Fibroblast of the conjunctiva (primary cell): ENCODE measurements at regions not wholly inside any gene's neighbourhood (a gene's known extent, or its start where the extent isn't known, plus 50 kb on each side); places are given as distances from the start of the nearest gene placed in this dataset.
A peak's percentile ranks its signal among the peaks of the same experiment; 100 is the strongest.
"Not testable (repeated sequence)": the region's sequence is repeated elsewhere in the genome, so short reads cannot be mapped to it uniquely, and the experiment has no call there.

Source experiments
- DNase-seq: peaks from one replicate; pipeline ENCODE4 v3.0.0-alpha.2; 2010; ENCODE audit warnings: low read depth

- no peak for DNase-seq
Observed at GRCh38 chr3:197406266-197406665, 107.9 kb upstream of the DLG1 start.

- DNase-seq = no peak
Observed at GRCh38 chr3:197404754-197405153, 106.3 kb upstream of the DLG1 start.

DNA sequence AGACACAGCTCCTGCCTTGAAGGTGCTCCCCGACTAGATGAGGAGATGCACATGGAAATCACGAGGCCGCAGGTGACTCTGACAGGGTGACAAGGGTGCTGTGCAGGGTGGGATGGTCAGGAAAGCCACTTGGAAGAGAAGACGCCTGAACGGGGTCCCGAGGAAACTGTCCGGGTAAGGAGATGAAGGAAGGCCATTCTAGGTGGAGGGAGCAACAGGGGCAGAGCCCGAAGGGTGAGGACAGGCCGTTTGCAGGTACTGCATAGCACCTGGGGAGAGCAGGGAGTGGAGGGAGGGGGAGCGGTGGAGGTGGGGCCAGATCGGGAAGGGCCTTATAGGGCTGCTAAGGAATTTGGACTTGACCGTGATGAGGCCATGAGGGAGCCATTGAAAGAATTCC lies 105.6 kb upstream of the DLG1 start:
- no peak for DNase-seq

GRCh38 chr3:197402401-197402800 lies 104.0 kb upstream of the DLG1 start:
- not testable (repeated sequence) for DNase-seq

DNA sequence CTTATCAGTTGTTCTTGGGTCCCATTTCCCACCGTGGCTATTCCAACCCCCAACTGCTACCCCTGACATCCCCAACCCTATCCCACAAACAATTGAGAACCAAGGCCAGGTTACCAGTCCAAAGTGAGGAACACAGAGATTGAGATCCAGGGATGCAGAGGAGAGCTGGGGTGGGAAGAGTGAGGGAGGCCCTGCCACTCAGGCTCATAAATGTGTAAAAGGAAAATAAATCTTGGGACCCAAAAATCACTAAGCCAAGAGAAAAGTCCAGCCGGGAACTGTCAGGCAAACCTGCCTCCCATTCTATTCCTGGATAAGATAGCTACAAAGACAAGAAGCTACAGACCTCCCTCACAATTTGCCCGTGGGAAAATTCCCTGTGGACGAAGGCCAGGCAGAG lies 101.1 kb upstream of the DLG1 start:
- no peak for DNase-seq

- no peak for DNase-seq
Observed at GRCh38 chr3:197398286-197398878, 100.0 kb upstream of the DLG1 start.

DNA sequence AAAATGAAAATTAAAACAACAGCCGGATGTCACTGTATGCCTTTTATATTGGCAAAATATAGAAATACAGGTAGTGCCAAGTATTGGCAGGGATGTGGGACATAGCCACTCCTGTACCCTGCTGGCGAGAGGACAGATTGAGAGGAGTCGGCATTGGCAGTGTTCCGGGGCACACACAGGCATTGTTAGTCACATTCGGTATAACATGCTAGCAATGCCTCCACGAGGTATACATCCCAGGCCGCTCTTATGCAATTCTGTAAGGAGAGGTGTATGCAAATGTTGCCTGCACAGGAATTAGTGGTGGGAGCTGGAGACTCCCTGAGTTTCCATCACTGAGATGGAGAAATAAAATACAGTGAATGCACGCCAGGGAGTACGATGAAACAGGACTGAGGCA lies 99.4 kb upstream of the DLG1 start:
- no peak for DNase-seq

- peak; percentile 61 for DNase-seq
Observed at GRCh38 chr3:197394464-197395321, 96.3 kb upstream of the DLG1 start.

- not testable (repeated sequence) for DNase-seq
Observed at GRCh38 chr3:197394126-197394463, 95.7 kb upstream of the DLG1 start.

GRCh38 chr3:197393711-197394110 lies 95.3 kb upstream of the DLG1 start:
- DNase-seq = no peak

GRCh38 chr3:197392961-197393360 lies 94.5 kb upstream of the DLG1 start:
- no peak for DNase-seq

GRCh38 chr3:197381371-197381770 lies 83.0 kb upstream of the DLG1 start:
- no peak for DNase-seq

DNA sequence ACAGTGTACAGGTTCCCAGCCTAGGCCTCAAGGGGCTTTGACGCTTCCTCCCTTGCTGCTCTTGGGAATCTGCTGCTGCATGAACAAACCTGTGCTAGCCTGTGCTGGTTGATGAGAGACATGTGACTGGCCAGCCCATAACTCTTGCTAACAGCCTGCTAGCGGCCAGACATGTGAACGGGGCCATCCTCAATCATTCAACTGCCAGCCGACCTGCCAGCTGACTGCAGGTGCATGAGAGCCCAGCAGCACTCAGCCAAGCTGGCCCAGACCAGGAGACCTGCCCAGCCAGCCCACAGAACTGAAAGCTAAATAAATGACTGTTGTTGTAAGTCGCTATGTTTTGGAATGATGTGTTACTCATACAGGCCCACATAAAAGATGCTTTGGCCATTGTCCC lies 82.4 kb upstream of the DLG1 start:
- no peak for DNase-seq

DNA sequence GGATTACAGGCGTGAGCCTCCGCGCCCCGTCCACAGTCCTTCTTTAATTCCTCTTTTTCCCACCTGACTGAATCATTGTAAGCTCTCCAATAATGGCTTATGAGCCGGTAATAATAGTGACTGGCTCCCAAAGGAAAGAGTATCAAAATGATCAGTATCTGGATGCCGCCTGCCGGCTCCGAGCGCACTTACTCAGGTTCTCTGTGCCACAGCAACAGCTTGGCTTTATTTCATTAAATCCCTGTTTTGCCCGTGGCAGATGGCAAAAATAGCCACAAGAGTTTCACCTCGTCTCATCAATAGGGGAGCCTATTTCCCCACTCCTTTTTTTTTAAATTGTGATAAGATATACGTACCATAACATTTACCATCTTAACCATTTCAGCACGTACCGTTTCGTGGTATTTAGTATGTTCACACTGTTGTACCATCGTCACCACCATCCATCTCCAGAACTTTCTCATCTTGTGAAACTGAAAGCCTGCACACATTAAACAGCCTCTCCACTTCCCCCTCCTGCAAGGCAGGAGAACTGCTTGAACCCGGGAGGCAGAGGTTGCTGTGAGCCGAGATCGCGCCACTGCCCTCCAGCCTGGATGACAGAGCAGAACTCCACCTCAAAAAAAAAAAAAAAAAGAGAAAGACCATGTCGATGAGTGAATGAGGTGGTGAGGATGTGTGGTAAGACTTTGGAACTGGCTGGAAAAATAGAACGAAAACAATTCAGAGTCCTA lies 80.7 kb upstream of the DLG1 start:
- DNase-seq = no peak

DNA sequence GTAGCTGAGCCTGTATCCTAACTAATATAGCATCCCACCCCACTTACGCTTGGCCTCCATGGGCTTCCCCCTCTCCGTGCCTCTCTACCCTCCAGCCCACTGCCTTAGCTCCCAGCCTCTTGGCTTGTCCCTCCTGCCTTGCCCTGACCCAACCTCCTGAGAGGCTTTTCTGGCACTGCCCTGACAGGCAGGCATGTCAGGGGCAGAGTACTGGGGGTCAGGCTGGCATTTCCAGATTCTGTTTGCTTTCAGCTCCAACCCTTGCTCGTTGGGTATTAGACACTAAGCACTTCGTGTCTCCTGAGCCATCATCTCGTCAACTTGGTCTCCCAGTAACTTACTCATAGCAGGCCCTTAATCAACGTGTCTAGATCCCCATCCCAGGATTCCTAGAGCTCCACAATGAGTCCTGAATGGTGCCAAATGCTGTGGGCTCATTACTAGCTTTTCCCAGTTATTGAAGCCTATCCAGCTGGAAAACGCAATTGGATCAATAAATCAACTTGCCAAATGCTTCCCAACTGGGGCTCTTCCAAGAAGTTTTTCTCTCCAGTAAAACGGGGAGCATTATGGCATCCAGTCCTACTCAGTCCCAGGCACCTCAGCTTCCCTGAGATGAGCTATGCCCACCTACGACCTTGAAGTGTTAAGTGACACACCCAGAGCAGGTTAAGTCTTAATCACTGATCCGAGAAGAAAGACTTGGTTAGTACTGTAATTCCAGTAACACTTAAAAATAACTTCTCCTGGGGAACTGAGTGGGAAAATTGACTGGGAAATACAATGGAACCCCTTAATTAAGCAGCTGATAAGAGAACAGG lies 78.5 kb upstream of the DLG1 start:
- DNase-seq = no peak

DNA sequence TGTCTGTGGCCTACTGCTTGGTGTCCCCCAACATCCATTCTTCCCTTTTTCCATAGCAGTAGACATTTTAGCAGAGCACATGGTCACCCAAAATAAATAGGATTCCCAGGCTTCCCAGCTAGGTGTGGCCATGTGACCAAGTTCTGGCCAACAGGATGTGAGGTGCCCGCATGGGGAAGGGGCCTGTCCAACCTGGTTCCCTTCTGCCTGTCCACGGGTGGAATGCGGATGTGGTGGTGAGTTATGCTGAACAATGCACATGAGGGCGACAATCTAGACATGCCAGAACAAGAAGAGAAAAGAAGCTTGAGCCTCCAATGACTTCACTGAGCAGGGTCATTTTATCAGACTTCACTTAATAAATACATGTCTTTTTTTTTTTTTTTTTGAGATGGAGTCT lies 77.6 kb upstream of the DLG1 start:
- DNase-seq = no peak

DNA sequence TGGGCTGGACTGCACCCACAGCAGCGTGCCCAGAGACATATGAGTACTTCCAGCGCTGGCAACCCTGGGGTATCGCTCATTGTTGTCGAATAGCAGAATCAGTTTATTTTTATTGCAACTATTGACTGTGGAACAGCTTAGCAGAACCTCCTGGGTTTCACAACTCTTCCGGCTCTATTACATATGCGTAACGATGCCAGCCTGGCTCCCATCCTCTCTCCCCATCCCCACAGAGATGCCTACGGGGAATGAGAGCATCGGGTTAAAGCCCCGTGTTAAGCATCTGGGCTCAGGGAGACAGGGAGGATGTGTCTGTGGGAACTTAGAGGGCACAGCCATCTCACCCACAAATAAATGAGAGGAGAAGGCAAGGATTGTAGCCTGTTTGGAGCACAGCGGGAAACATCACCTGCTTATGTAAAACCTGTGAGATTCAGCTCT lies 76.6 kb upstream of the DLG1 start:
- no peak for DNase-seq

GRCh38 chr3:197373096-197373495 lies 74.7 kb upstream of the DLG1 start:
- DNase-seq = no peak

DNA sequence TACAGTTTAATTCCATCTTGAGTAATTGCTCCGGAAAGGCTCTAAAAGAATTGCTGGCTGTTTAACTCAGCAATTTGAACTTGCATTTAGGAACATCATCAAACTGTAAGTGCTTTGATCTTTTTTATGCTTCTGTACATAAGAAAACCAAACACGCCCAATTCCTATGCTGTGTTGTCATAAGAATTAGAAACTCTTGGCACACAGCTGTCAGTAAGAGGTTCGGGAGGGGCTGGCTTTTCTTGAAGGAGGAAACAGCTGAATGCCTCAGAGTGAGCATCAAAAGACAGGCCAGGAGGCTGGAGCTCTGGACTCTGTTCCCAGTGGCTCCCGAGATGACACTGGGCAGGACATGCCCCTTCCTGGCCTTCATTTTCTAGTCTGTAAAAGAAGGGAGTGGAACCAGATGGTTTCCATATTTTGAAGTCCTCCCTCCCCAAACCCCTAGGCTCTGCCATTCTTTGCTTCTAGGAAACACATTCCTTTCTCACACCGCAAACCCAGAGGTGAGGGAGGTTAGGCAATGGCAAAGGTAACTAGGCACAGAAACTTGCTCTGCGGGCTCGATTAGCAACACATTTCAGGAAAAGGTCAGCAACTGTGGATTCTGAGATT lies 73.7 kb upstream of the DLG1 start:
- DNase-seq = peak; percentile 72

DNA sequence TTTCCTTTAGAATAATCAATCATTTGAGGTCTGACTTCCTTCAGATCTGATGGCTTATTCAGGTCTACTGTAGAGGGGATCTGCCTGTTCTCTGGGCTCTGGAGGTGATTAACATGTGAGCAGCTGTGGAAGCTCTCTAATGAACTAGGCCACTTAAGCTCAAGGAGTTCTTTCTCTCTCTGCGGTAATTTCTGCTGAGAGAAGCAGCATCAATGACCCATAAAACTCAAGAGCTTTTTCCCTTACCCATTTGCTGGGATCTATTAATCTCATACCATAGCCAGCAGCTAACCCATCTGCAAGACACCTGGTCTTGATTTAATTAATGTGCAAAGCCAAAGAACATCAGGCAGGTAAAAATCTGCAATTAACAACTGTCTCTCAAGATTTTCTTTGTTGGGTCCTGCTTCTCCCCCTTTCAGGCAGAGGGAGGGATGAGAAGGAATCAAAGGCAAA lies 73.2 kb upstream of the DLG1 start:
- no peak for DNase-seq

- no peak for DNase-seq
Observed at GRCh38 chr3:197369545-197369944, 71.1 kb upstream of the DLG1 start.

DNA sequence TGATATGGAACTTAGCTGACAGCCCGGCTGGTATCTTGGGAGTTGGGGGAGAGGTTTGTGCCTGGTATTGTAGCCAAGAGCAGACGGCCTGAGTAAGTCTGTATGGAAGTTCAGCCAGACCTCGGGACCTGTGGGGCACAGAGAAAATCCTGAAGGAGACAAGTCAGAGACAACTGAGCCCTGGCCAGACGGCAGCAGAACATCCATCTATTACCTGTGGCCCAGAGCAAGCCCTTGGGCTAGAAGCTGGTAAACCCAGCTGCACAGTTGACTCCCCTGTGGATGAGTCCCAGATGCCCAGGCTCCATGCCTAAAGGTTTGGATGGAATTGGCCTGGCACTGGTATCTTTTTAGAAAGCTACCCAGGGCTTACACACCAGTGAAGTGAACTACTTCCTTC lies 70.4 kb upstream of the DLG1 start:
- no peak for DNase-seq
